Ecto neural progenitor cell (in vitro differentiated cells): ENCODE measurements at regions not wholly inside any gene's neighbourhood (a gene's known extent, or its start where the extent isn't known, plus 50 kb on each side); places are given as distances from the start of the nearest gene placed in this dataset.

Experiments
- DNase-seq: peaks from one replicate; pipeline ENCODE4 v3.0.0-alpha.2; 2018; ENCODE audit warnings: low spot score

GRCh38 chr5:74094096-74094781, 468.2 kb downstream of the ARHGEF28 start:
- DNase-seq, result no peak

GRCh38 chr5:74093561-74093960, 467.6 kb downstream of the ARHGEF28 start:
- no peak for DNase-seq

GRCh38 chr5:74092766-74093165, 466.8 kb downstream of the ARHGEF28 start:
- DNase-seq, result no peak

- no peak for DNase-seq
Observed at GRCh38 chr5:74085782-74086181, 459.8 kb downstream of the ARHGEF28 start.

GRCh38 chr5:74085186-74085585, 459.2 kb downstream of the ARHGEF28 start:
- no peak for DNase-seq

GRCh38 chr5:74083096-74083791, 457.2 kb downstream of the ARHGEF28 start:
- DNase-seq, result no peak

GRCh38 chr5:74082512-74083055, 456.6 kb downstream of the ARHGEF28 start:
- no peak for DNase-seq

- no peak for DNase-seq
Observed at GRCh38 chr5:74081126-74081525, 455.1 kb downstream of the ARHGEF28 start.

- no peak for DNase-seq
Observed at GRCh38 chr5:74079971-74080556, 454.1 kb downstream of the ARHGEF28 start.

- no peak for DNase-seq
Observed at GRCh38 chr5:74075501-74076484, 449.8 kb downstream of the ARHGEF28 start.

- no peak for DNase-seq
Observed at GRCh38 chr5:74074111-74074510, 448.1 kb downstream of the ARHGEF28 start.

- DNase-seq, result no peak
Observed at GRCh38 chr5:74073257-74073656, 447.3 kb downstream of the ARHGEF28 start.

- DNase-seq, result no peak
Observed at GRCh38 chr5:74072646-74073045, 446.6 kb downstream of the ARHGEF28 start.

- DNase-seq, result no peak
Observed at GRCh38 chr5:74070766-74071165, 444.8 kb downstream of the ARHGEF28 start.

GRCh38 chr5:74069741-74070140, 443.7 kb downstream of the ARHGEF28 start:
- DNase-seq, result no peak

- no peak for DNase-seq
Observed at GRCh38 chr5:74067748-74068541, 441.9 kb downstream of the ARHGEF28 start.

GRCh38 chr5:74064911-74065310, 438.9 kb downstream of the ARHGEF28 start:
- DNase-seq, result no peak

GRCh38 chr5:74064225-74064624, 438.2 kb downstream of the ARHGEF28 start:
- DNase-seq, result no peak

- DNase-seq, result no peak
Observed at GRCh38 chr5:74063821-74064220, 437.8 kb downstream of the ARHGEF28 start.

GRCh38 chr5:74063346-74063745, 437.4 kb downstream of the ARHGEF28 start:
- DNase-seq, result no peak

- DNase-seq, result no peak
Observed at GRCh38 chr5:74061292-74061691, 435.3 kb downstream of the ARHGEF28 start.
